IMR-90 (cell line): ENCODE measurements at regions not wholly inside any gene's neighbourhood (a gene's known extent, or its start where the extent isn't known, plus 50 kb on each side); places are given as distances from the start of the nearest gene placed in this dataset.

ENCODE experiments used
- CEBPB ChIP-seq: IDR thresholded peaks from 2 replicates; pipeline ENCODE4 v1.6.1; 2012; ENCODE audit warnings: low read depth, low read length, improper control_type of control experiment
- CTCF ChIP-seq: conservative IDR thresholded peaks from 2 replicates; pipeline ENCODE4 v1.5.1; 2012; ENCODE audit warnings: mild to moderate bottlenecking, low read depth, low read length, improper control_type of control experiment
- ELK1 ChIP-seq: fragments of 150-350 bp; IDR thresholded peaks from 2 replicates; pipeline ENCODE4 v1.6.1; 2016; ENCODE audit warnings: low read depth, mild to moderate bottlenecking, low read length, moderate library complexity, borderline replicate concordance
- MAFK ChIP-seq: IDR thresholded peaks from 2 replicates; pipeline ENCODE4 v1.6.1; 2012; ENCODE audit warnings: low read depth, low read length, improper control_type of control experiment
- POLR2A ChIP-seq: IDR thresholded peaks from 2 replicates; pipeline ENCODE4 v1.6.1; 2012; ENCODE audit warnings: mild to moderate bottlenecking, low read depth, low read length
- RAD21 ChIP-seq: IDR thresholded peaks from 2 replicates; pipeline ENCODE4 v1.6.1; 2012; ENCODE audit warnings: low read length, improper control_type of control experiment
- RCOR1 ChIP-seq: IDR thresholded peaks from 2 replicates; pipeline ENCODE4 v1.6.1; 2012; ENCODE audit warnings: mild to moderate bottlenecking, low read length, improper control_type of control experiment; ENCODE audit not compliant: insufficient replicate concordance
- RFX5 ChIP-seq: IDR thresholded peaks from 2 replicates; pipeline ENCODE4 v1.8.0; 2012; ENCODE audit warnings: low read depth, mild to moderate bottlenecking, low read length, moderate library complexity
- SMC3 ChIP-seq: fragments of 150-350 bp; IDR thresholded peaks from 2 replicates; pipeline ENCODE4 v1.6.1; 2016; ENCODE audit warnings: low read depth, mild to moderate bottlenecking, antibody characterized with exemption, low read length, moderate library complexity

DNA sequence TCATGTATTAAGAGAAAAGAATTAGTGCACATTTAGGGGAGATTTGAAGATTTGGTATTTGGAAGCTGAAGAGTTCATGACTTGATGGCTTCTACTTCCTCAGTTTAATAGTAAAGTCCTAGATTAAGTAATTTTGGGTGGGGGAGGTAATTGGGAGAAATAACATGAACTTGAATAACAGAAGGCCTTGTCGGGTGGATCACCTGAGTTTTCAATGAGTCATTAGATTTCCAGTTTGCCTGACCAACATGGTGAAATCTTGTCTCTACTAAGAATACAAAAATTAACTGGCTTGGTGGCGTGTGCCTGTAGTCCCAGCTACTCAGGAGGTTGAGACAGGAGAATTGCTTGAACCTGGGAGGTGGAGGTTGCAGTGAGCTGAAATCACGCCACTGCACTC is 181.0 kb downstream of the GJA1 start:
- TF ChIP-seq RCOR1: no peak
- TF ChIP-seq RFX5: no peak
- no peak for TF ChIP-seq POLR2A
- no peak for TF ChIP-seq CTCF
- no peak for TF ChIP-seq ELK1
- TF ChIP-seq MAFK: no peak
- no peak for TF ChIP-seq CEBPB
- no peak for TF ChIP-seq SMC3
- no peak for TF ChIP-seq RAD21
